IPS-NIHi7 (cell line): ENCODE measurements at regions not wholly inside any gene's neighbourhood (a gene's known extent, or its start where the extent isn't known, plus 50 kb on each side); places are given as distances from the start of the nearest gene placed in this dataset.
"Not testable (repeated sequence)": the region's sequence is repeated elsewhere in the genome, so short reads cannot be mapped to it uniquely, and the experiment has no call there.

Source experiments
- DNase-seq: peaks from one replicate; pipeline ENCODE4 v3.0.0; 2012; ENCODE audit warnings: mixed read lengths; ENCODE audit errors: extremely low spot score

DNA sequence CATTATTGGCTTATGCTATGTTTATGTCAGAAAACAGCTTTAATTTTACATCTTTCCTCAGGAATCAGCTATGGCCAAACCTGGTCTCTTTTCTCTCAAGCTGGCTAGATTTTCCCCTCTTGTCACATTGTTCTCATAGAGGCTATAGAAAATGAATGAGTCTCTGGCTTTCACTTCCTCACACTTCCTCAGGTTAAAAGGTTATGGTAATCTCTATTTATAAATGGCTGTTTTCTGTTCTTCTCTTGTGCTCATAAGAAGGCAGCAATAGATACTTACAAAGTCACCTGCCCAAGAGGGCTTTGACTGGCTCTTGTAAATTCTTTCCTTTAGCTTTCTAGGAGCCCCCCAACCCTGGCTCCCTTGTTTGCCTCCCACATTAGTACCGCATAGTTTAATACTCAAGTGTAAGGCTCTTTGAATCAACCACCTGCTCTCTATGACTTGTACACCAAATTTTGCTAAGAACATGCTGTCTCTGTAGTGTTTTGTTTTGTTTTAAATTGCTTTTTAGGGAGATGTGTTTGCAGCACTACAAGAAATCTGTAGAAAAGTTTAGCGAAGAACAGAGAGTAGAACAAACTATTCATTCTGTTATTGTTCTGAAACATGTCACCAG is 897.4 kb upstream of the CITED2 start:
- no peak for DNase-seq

DNA sequence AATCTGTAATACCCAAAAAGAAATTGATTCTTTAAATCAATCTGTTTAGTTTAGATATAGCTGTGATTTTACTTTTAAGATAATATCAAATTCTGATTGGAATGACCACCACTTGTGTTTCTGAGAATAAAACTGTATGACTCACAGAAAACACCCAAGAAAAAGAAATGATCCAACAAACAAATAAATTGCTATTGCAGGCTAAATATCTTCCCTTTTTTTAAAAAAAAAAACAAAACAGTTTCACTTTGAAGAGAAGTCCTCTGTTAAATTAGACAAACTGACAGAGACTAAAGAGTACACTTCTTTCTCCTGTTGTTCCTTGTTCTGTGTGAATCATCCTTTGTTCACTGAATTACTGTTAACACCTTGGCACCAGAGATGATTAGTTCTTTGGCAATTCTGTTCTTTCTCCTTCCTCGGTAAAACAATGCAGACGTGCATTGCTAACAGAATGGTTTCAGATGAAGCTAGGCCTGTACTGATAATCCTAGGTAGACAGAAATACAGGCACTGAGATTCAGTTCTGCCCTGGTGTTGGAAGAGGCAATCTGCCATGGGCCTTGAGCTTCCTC is 895.2 kb upstream of the CITED2 start:
- DNase-seq: no peak

DNA sequence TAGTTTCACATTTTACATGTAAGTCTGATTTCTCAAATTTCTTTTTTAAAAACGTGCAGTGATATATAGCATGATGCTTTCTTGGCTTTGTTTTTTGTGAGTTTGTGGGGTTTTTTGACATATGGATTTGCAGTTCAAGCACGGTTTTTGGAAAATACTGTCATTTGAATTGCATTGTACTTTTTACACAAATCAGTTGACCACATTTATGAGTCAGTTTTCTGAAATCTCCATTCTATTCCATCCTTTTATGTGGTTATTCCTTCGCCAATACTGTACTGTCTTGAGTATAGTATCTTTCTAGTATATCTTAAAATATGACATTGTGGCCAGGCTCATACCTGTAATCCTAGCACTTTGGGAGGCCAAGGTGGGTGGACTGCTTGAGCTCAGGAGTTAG is 890.0 kb upstream of the CITED2 start:
- no peak for DNase-seq

DNA sequence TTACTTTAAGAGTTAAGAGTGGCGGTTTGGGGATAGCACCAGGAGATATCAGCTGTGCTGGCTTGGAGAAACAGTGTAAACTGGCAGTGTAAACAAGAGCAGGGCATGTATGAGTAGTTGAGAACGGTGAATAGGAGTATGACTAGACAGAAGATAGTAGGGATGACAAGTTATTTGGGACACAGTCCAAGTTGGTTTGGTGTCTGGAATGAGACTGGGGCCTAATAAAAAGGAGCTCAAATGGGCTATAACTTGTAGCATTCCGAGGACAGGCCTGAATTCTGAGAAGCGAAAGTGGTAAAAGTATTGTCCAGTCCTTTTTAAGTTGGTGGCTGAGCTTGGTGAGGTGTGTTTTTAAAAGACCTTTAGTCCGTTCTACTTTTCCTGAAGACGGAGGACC is 883.9 kb upstream of the CITED2 start:
- not testable (repeated sequence) for DNase-seq

DNA sequence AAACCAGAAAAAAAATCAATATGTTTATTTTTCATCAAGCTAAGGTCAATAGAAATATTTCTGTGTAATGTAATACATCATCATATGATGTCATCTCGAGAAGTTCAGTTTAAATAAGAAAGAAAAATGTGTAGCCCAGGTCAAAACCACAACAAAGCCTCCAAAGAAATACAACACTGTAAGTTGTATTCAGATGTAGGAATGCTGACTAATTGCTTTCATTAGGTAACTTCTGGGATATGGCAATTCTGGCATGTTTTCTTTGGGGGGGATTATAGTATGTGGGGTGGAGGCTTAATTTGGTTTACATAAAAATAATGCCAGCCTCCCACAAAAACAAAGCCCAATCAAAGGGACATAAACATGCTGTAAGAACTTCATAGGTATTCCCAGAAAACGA is 881.8 kb upstream of the CITED2 start:
- DNase-seq: no peak

DNA sequence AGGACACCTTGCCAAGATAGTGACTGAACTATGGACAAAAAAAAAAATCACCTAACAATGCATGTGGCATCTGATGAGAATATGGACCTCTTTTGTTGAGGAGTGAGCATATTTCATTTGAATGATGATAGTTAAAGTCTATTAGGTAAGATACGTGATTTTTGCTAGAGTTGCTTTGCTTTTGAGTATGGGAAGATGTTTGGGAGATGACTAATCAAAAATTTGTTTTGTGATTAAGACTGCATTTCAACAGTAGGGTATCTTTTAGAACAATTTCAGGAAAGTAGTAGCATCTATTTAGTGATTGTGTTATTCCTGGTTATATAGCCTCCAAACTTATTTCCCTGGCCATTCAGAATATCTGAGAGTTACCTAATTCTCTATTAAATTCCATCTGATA is 878.6 kb upstream of the CITED2 start:
- DNase-seq: no peak

DNA sequence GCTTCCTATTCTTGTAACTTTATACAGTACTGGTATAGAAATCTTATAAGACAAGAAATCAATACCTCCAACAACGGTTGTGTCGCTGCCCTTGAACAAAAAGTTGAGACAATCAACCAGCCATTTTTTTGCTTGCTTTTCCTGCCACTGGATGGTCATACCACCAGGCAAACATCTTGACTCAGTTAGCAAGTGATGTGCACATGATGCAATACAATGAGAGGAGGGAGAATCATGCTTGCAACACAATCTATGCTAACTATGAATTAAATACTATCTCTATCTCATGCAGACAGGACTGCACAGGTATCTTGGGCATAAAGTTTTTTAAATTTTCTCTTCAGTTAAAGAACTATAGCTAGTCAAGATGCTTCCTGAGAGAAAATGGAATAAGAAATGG is 877.7 kb upstream of the CITED2 start:
- DNase-seq: no peak

DNA sequence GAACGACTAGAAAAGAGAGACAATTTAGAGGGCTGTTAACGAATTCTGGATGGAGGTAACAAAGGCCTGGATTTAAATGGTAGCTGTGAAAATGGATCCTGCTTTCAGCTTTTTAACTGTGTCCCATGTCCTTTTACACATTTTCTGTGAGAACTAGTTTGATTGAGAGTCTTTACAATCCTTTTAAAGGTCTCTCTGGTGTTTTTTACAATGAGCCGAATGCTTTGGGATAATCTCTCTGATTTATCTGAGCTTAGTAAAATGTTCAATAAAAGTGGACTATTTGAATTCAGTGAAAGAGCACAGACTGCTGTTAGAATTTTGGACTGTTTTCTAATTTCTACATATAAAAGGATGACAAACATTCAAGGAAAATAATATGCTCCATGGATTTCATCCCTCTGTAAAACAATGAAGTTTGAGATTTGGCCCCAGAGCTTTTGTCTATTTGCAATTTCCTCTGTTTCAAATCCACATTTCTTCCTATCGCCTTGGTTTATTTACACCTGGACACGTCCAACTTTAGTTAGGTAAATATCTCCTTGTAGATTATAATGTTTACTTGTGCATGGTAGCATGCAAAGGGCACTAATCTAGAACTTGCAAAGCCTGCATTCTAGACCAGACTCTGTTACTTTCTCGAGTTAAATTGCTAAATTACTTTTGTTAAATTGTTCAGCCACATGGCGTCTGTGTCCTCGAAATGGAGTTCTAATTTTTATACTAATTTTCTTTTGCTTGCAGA is 871.0 kb upstream of the CITED2 start:
- no peak for DNase-seq

DNA sequence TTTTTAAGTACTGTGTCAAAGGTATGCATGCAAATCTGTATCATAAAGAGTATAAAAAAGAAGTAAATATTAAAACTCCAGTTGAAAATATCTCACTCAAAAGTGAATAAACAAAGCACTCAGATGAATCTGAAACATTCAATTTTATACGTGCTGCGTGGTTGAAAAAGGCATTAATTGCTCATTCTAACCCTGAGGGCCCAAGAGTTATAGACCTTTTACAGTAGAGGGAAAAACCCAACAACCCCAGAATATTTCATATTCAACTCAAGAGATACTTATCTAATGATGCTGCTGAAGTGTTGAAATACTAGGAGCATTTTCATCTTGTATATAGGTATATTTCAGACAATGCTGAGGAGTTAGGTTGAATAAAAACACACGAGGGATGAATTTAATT is 862.8 kb upstream of the CITED2 start:
- DNase-seq: no peak

DNA sequence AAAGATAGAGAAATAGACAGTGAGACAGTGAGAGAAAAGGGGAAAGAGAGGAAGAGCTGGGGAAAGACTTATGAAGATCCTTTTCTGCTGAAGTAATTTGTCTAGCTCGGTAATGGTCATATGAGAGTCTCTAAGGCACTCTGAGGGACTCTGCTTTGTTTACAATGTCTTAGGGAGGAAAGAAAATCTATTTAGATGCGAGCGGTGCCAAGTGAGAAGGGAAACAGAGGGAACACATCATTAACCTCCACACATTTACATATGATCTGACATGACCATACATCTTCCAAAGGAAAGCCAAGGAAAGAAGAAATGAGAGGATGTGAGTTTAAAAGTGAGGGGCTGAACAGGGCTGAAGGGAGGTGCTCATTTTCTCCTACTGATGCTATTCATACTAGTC is 862.3 kb upstream of the CITED2 start:
- no peak for DNase-seq

DNA sequence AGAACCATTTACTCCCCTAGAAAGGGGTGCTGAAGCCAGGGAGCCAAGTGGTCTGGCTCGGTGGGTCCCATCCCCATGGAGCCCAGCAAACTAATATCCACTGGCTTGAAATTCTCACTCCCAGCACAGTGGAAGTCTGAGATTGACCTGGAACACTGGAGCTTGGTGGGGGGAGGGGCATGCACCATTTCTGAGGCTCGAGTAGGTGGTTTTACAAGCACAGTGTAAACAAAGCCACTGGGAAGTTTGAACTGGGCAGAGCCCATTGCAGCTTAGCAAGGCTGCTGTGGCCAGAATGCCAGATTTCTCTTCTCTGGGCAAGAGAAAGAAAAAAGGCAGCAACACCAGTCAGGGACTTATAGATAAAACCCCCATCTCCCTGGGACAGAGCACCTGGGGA is 855.8 kb upstream of the CITED2 start:
- DNase-seq: no peak

DNA sequence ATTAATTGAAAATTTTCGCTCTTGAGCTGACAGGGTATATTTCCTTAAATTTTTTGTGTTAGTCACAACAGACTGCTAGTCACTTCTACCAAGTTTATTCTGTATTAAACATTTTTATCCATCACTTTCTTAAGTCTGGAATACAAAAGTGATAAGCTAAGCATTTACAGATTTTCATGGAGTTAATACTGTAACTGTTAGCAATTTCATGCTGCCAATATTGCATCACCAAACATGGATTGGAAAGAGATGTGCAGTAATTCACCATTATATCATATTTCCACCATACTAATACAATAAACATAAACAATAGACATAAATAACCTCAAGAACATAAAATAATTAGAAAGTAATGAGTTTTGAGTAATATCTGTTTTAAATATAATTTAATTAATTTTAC is 854.0 kb upstream of the CITED2 start:
- DNase-seq: no peak

DNA sequence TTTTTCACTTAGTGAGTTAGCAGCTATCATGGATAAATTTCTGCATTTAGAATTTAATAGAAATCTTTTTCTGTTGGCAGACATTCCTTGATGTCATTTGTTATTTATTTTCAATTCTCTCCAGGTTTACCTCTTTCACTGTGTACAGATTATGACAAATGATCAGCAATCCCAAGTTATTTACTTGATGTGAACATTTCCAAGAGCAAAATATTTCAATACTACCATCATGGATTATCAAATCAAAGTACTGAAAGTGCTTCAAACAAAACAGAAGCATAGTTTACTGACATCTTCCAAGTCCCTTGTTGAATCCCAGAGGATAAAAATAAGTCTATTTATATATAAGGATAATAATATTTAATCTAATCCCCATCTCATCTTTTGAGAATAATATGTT is 852.2 kb upstream of the CITED2 start:
- DNase-seq: no peak

DNA sequence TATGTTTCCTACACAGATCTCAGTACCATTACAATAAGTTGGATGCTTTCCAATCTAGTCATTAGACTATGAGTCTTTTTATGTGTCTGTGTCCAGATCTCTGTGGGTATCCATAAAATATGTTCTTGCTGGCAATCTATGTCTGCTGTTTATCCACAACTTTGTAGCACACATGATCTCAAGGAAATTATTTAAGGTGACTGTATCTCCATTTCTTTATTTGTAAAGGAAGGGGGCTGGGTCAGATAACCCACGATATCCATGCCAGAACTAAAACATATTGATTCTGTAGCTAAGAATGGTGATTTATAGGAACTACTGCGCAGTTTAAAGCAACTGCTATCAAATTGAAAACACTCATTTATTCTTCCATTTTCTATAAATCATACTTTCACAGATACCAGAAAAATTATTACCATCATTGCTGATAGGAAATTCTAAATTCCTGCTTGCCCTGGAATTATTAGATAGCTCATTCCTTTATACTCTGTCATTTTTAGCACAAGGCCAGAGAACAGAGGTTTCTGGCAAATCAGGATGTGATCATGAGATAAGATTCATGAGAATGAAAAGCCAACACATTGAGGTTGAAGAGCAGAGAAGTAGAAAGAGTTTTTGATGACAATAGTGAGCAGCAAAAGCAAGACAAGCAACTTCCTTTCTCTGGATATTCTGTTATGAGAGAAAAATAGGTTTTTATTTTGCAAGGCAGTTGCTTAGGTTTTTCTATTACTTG is 851.4 kb upstream of the CITED2 start:
- DNase-seq: no peak

DNA sequence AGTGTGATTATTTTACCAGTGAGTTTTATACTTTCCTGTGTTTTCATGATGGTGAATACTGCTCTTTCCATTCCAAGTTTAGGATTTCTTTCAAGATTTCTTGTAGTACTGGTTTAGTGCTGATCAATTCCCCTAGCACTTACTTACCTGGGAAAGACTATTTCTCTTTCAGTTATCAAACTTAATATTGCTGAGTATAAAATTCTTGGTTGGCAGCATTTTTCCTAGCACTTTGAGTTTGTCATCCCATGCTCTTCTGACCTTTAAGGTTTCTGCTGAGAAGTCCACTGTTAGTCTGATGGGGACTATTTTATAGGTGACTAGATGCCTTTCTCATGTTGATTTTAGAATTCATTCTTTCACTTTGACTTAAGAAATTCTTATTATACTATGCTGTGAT is 842.8 kb upstream of the CITED2 start:
- DNase-seq: no peak

DNA sequence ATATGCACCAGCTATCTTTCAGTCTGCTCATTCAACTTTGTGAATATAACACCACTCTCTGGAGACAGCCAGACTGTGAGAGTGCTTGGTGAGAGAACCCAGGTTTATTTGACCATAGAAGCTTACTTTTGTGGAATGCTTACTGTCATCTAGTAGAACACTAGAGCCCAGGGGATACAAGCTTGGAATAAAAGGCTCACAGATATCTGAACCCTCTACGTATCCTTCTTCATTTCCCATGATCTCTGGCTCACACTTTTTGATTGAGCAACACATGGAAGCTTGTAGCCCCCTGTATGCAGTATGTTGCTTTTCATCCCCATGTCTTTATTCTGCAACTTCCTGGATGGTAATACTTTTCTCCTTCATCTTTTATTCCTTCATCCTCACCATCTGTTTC is 835.3 kb upstream of the CITED2 start:
- DNase-seq: no peak

DNA sequence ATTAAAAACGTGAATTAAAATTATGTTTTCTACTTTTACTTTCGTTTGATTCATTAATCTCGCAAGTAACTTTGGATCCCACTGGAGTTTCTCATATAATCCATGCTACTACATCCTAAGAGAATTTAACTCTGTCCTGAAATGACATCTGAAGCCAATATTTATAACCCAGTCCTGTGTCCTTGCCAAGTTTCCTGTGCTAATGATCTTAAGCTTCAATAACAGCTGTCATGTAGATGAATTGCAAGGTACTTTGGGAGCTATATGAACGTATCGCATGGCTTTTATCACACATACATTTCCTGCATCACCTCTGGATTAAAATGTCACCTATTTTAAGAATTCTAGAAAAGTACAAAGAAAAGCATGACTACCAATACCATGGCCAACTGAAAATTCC is 833.8 kb upstream of the CITED2 start:
- no peak for DNase-seq

DNA sequence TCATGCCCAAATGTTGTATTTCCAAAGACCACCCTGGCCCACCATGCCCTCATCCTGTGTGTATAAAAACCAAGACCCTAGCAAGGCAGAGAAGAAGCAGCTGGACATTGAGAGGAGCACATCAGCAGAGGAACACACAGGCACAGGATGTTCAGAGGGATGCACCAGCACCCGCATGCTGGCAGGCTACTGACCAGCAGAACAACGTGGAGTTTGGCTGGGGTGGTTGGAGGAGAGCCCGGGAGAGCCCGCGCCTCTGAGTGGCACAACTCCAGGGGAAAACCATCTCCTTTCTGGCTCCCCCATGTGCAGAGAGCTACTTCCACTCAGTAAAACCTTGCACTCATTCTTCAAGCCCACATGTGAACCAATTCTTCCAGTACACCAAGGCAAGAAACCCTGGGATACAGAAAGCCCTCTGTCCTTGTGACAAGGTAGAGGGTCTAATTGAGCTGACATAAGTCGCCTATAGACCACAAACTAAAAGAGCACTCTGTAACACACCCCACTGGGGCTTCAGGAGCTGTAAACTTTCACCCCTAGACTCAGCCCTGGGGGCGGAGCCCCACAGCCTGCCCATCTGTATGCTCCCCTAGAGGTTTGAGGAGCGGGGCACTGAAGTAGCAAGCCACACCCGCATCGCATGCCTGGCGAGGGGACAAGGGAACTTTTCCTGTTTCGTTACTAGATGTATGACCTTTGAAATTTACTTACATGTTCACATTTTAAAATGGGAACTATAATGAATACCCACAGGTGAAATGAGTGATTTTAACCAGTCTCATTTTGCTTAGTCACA is 831.5 kb upstream of the CITED2 start:
- no peak for DNase-seq

DNA sequence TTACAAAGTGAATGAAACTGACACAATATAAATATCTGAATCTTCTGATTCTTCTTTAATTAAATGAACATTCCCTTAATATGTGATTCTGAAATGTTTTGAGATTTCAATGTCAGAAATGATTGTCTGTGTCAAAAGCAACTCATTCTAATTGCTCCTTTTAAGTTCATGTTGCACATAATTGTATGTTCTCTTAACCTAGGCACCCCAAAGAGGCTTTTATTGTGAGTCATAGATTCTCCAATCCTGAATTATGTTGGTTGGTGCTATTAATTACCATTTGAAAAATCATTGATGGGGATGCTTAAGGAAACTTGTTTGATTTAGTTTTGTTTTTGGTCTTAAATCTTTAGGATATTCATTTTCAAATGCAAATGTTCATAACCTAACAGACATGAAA is 829.7 kb upstream of the CITED2 start:
- no peak for DNase-seq

DNA sequence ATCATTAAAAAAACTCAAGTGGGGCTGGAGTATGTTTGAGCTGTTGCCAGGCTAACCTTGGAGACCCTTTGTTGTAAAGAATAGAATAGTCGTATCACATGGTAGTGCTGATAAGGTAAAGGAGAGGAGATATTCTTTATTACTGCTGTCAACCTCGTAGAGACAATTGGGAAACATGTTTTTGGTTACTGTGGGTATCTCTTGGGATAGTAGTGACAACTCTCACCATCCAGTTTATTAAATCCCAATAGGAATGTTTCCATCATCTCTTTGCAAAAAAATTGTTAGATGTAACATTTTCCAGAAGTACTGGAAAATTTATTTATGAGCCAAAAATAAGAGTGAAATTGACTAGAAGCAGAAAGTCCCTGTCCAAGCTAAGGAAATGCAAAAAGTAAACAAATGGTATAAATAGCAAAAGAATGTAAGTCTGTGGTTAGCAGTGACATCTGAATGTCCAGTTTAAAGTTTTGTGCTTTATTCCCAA is 829.3 kb upstream of the CITED2 start:
- no peak for DNase-seq

DNA sequence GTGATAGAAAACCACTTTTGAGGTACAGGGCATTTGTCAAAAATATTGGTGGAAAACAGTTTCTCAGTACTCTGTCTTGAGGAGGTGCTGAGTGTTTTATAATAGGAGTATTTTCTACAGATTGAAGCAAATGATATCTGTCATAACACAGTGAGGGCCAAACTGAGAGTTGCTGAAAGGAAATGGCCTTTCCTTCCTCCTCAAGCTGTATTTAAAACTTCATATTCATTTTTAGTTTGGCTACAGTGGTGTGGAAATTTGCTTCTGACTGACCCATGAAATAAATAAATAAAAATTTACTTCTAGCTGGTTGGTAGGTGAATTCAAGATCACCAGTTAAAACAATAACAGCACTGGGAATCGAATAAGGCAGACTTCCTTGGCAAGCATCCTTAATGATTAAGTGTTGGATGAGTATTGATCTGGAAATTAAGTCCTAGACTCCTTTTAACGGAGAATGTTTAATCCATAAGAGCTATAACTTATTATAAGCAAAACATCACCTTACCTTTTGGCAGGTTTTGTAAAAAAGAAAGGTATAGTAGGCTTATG is 828.6 kb upstream of the CITED2 start:
- DNase-seq: no peak
